Mammary epithelial cell (primary cell): ENCODE measurements at regions not wholly inside any gene's neighbourhood (a gene's known extent, or its start where the extent isn't known, plus 50 kb on each side); places are given as distances from the start of the nearest gene placed in this dataset.

ENCODE experiments used
- EZH2 ChIP-seq: IDR thresholded peaks from 2 replicates; pipeline ENCODE4 v1.6.1; 2012; ENCODE audit warnings: low read length, inconsistent platforms, borderline replicate concordance
- TF ChIP-seq, protein P1 (sequence below), 2 donors: IDR thresholded peaks in 1 of 2; conservative IDR thresholded peaks in 1 of 2; 2 replicates each; pipeline ENCODE4 v1.5.1; 2011 to 2012; ENCODE audit warnings: inconsistent platforms in 2 of 2, low read length in 2 of 2, mild to moderate bottlenecking in 2 of 2, control low read depth in 1 of 2, low read depth in 1 of 2; ENCODE audit not compliant: insufficient read depth in 1 of 2; ENCODE audit errors: extremely low read depth in 1 of 2

DNA sequence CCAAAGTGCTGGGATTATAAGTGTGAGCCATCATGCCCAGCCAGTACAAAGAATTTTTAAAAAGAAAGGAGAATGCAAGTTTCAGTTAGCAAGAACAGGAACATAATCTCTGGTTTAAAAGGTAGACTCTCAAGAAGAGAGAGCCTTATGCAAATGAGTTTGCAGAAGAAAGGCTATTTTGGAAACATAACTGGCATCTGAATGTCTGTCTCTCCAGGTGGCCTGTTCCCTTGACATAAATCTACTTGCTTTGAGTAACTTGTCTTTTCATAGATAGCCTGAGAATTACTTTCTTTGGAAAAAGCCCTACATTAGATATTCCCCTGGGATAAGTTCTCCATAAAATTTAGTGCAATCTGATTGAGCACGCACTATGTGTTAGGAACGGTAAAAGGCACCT is 109.6 kb downstream of the ICOS start:
- TF ChIP-seq, protein P1, sequence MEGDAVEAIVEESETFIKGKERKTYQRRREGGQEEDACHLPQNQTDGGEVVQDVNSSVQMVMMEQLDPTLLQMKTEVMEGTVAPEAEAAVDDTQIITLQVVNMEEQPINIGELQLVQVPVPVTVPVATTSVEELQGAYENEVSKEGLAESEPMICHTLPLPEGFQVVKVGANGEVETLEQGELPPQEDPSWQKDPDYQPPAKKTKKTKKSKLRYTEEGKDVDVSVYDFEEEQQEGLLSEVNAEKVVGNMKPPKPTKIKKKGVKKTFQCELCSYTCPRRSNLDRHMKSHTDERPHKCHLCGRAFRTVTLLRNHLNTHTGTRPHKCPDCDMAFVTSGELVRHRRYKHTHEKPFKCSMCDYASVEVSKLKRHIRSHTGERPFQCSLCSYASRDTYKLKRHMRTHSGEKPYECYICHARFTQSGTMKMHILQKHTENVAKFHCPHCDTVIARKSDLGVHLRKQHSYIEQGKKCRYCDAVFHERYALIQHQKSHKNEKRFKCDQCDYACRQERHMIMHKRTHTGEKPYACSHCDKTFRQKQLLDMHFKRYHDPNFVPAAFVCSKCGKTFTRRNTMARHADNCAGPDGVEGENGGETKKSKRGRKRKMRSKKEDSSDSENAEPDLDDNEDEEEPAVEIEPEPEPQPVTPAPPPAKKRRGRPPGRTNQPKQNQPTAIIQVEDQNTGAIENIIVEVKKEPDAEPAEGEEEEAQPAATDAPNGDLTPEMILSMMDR (conservative IDR thresholded peaks at IDR 0.05 in 1 of 2, IDR thresholded peaks at IDR 0.05 in 1 of 2; ENCODE audit: extremely low read depth in 1 of 2, insufficient read depth in 1 of 2, low read depth in 1 of 2, low read length in 2 of 2) = no peak
- TF ChIP-seq EZH2 = no peak
